Memory B cell (primary cell): ENCODE measurements at regions not wholly inside any gene's neighbourhood (a gene's known extent, or its start where the extent isn't known, plus 50 kb on each side); places are given as distances from the start of the nearest gene placed in this dataset.

ENCODE experiments used
- ATAC-seq: fragments of 150-1000 bp; cut with Tn5 transposase; 2 replicates; pipeline ENCODE4 v1.10.0; 2021; ENCODE audit warnings: low read depth, mild to moderate bottlenecking, moderate library complexity
- DNase-seq, 2 donors: peaks; one replicate each; pipeline ENCODE4 v3.0.0; 2022; ENCODE audit warnings: low spot score in 2 of 2
- H3K27ac Mint-ChIP-seq: one replicate; pipeline ENCODE4 v1.8.0; 2022; ENCODE audit warnings: mild to moderate bottlenecking, moderate library complexity, mixed read lengths
- H3K27me3 Mint-ChIP-seq: one replicate; pipeline ENCODE4 v1.8.0; 2022; ENCODE audit warnings: mixed read lengths
- H3K36me3 Mint-ChIP-seq: one replicate; pipeline ENCODE4 v1.8.0; 2022; ENCODE audit warnings: mild to moderate bottlenecking, mixed read lengths
- H3K4me1 Mint-ChIP-seq: one replicate; pipeline ENCODE4 v1.8.0; 2022; ENCODE audit warnings: mixed read lengths
- H3K4me3 Mint-ChIP-seq: one replicate; pipeline ENCODE4 v1.8.0; 2022; ENCODE audit warnings: mild to moderate bottlenecking, moderate library complexity, mixed read lengths
- H3K9me3 Mint-ChIP-seq: one replicate; pipeline ENCODE4 v1.8.0; 2022; ENCODE audit warnings: mixed read lengths

GRCh38 chr10:28137907-28138880 is 139.3 kb upstream of the ODAD2 start:
- Mint-ChIP-seq H3K36me3 (peaks cover 25% of the 10 kb centered on the region), H3K4me3 (no peak overlapping the region), H3K9me3 (peaks cover 12% of the 10 kb centered on the region), H3K27me3 (no peaks in the 10 kb centered on the region), H3K4me1 (no peaks in the 10 kb centered on the region), H3K27ac (no peak overlapping the region)
- no peak for ATAC-seq
- DNase-seq: no peak

GRCh38 chr10:28135258-28135657 is 136.4 kb upstream of the ODAD2 start:
- Mint-ChIP-seq H3K4me1 (no peaks in the 10 kb centered on the region), H3K27me3 (no peaks in the 10 kb centered on the region), H3K27ac (no peak overlapping the region), H3K36me3 (peaks cover 26% of the 10 kb centered on the region), H3K4me3 (no peak overlapping the region), H3K9me3 (peaks cover 13% of the 10 kb centered on the region)
- no peak for ATAC-seq
- DNase-seq: no peak

GRCh38 chr10:28130267-28130666 is 131.4 kb upstream of the ODAD2 start:
- ATAC-seq: no peak
- H3K27ac Mint-ChIP-seq: no peak overlapping the region
- H3K27me3 Mint-ChIP-seq: no peaks in the 10 kb centered on the region
- H3K4me3 Mint-ChIP-seq: no peak overlapping the region
- peaks cover 23% of the 10 kb centered on the region for H3K36me3 Mint-ChIP-seq
- DNase-seq: no peak
- H3K4me1 Mint-ChIP-seq: no peaks in the 10 kb centered on the region
- peaks cover 10% of the 10 kb centered on the region for H3K9me3 Mint-ChIP-seq

- H3K9me3 Mint-ChIP-seq: peaks cover 6% of the 10 kb centered on the region
- peaks cover 23% of the 10 kb centered on the region for H3K36me3 Mint-ChIP-seq
- no peak for ATAC-seq
- H3K27ac Mint-ChIP-seq: no peak overlapping the region
- H3K4me3 Mint-ChIP-seq: no peak overlapping the region
- no peaks in the 10 kb centered on the region for H3K27me3 Mint-ChIP-seq
- H3K4me1 Mint-ChIP-seq: no peaks in the 10 kb centered on the region
- no peak for DNase-seq
These were observed 129.0 kb upstream of the ODAD2 start for GRCh38 chr10:28127881-28128280.

GRCh38 chr10:28125701-28126100 is 126.8 kb upstream of the ODAD2 start:
- no peaks in the 10 kb centered on the region for H3K4me1 Mint-ChIP-seq
- H3K9me3 Mint-ChIP-seq: peaks cover 6% of the 10 kb centered on the region
- DNase-seq (no peak), ATAC-seq (no peak)
- no peak overlapping the region for H3K4me3 Mint-ChIP-seq
- no peaks in the 10 kb centered on the region for H3K27me3 Mint-ChIP-seq
- peaks cover 23% of the 10 kb centered on the region for H3K36me3 Mint-ChIP-seq
- H3K27ac Mint-ChIP-seq: no peak overlapping the region

- Mint-ChIP-seq H3K9me3 (no peaks in the 10 kb centered on the region), H3K4me1 (no peaks in the 10 kb centered on the region), H3K27me3 (no peaks in the 10 kb centered on the region), H3K4me3 (no peak overlapping the region), H3K27ac (no peak overlapping the region), H3K36me3 (peaks cover 10% of the 10 kb centered on the region)
- DNase-seq: no peak
- no peak for ATAC-seq
These were observed 121.9 kb upstream of the ODAD2 start for GRCh38 chr10:28120795-28121194.

GRCh38 chr10:28120043-28120749 is 121.3 kb upstream of the ODAD2 start:
- Mint-ChIP-seq H3K36me3 (peaks cover 10% of the 10 kb centered on the region), H3K9me3 (no peaks in the 10 kb centered on the region), H3K27ac (no peak overlapping the region), H3K4me1 (no peaks in the 10 kb centered on the region), H3K27me3 (no peaks in the 10 kb centered on the region), H3K4me3 (no peak overlapping the region)
- DNase-seq (no peak), ATAC-seq (no peak)

- ATAC-seq (no peak), DNase-seq (no peak)
- H3K4me3 Mint-ChIP-seq: no peak overlapping the region
- no peaks in the 10 kb centered on the region for H3K27me3 Mint-ChIP-seq
- H3K27ac Mint-ChIP-seq: no peak overlapping the region
- no peaks in the 10 kb centered on the region for H3K9me3 Mint-ChIP-seq
- H3K4me1 Mint-ChIP-seq: no peaks in the 10 kb centered on the region
- peaks cover 7% of the 10 kb centered on the region for H3K36me3 Mint-ChIP-seq
These were observed 120.2 kb upstream of the ODAD2 start for GRCh38 chr10:28118985-28119628.

- no peaks in the 10 kb centered on the region for H3K4me1 Mint-ChIP-seq
- H3K36me3 Mint-ChIP-seq: peaks cover 7% of the 10 kb centered on the region
These were observed 114.3 kb upstream of the ODAD2 start for GRCh38 chr10:28113202-28113601.

GRCh38 chr10:28111712-28112111 is 112.8 kb upstream of the ODAD2 start:
- H3K4me3 Mint-ChIP-seq: no peak overlapping the region
- H3K9me3 Mint-ChIP-seq: no peaks in the 10 kb centered on the region
- H3K4me1 Mint-ChIP-seq: no peaks in the 10 kb centered on the region
- H3K36me3 Mint-ChIP-seq: peaks cover 7% of the 10 kb centered on the region
- DNase-seq (no peak), ATAC-seq (no peak)
- no peaks in the 10 kb centered on the region for H3K27me3 Mint-ChIP-seq
- H3K27ac Mint-ChIP-seq: no peak overlapping the region

More at GRCh38 chr10:28113202-28113601, 114.3 kb upstream of the ODAD2 start:
- Mint-ChIP-seq H3K27me3 (no peaks in the 10 kb centered on the region), H3K9me3 (no peaks in the 10 kb centered on the region), H3K27ac (no peak overlapping the region), H3K4me3 (no peak overlapping the region)
- no peak for ATAC-seq
- DNase-seq: no peak

- DNase-seq (no peak), ATAC-seq (no peak)
- Mint-ChIP-seq H3K4me3 (no peak overlapping the region), H3K4me1 (no peaks in the 10 kb centered on the region), H3K36me3 (peaks cover 5% of the 10 kb centered on the region), H3K27me3 (no peaks in the 10 kb centered on the region), H3K27ac (no peak overlapping the region), H3K9me3 (peaks cover 5% of the 10 kb centered on the region)
These were observed 106.7 kb upstream of the ODAD2 start for GRCh38 chr10:28105561-28105960.

- no peaks in the 10 kb centered on the region for H3K27me3 Mint-ChIP-seq
- H3K27ac Mint-ChIP-seq: no peak overlapping the region
- ATAC-seq (no peak), DNase-seq (no peak)
- no peaks in the 10 kb centered on the region for H3K4me1 Mint-ChIP-seq
- no peak overlapping the region for H3K4me3 Mint-ChIP-seq
- no peaks in the 10 kb centered on the region for H3K9me3 Mint-ChIP-seq
- H3K36me3 Mint-ChIP-seq: peaks cover 1% of the 10 kb centered on the region
These were observed 98.8 kb upstream of the ODAD2 start for GRCh38 chr10:28097633-28098032.

- peaks cover 1% of the 10 kb centered on the region for H3K36me3 Mint-ChIP-seq
- no peak overlapping the region for H3K27ac Mint-ChIP-seq
- ATAC-seq: no peak
- H3K4me1 Mint-ChIP-seq: no peaks in the 10 kb centered on the region
- no peaks in the 10 kb centered on the region for H3K27me3 Mint-ChIP-seq
- H3K9me3 Mint-ChIP-seq: no peaks in the 10 kb centered on the region
- no peak for DNase-seq
- H3K4me3 Mint-ChIP-seq: no peak overlapping the region
These were observed 97.0 kb upstream of the ODAD2 start for GRCh38 chr10:28095791-28096378.

- Mint-ChIP-seq H3K9me3 (no peaks in the 10 kb centered on the region), H3K27me3 (no peaks in the 10 kb centered on the region), H3K36me3 (peaks cover 3% of the 10 kb centered on the region), H3K27ac (no peak overlapping the region), H3K4me3 (no peak overlapping the region), H3K4me1 (no peaks in the 10 kb centered on the region)
- ATAC-seq: no peak
- DNase-seq: no peak
These were observed 95.2 kb upstream of the ODAD2 start for GRCh38 chr10:28094121-28094520.
